ENCODE measurements at regions not wholly inside any gene's neighbourhood (a gene's known extent, or its start where the extent isn't known, plus 50 kb on each side); places are given as distances from the start of the nearest gene placed in this dataset.
"Not testable (repeated sequence)": the region's sequence is repeated elsewhere in the genome, so short reads cannot be mapped to it uniquely, and the experiment has no call there.

DNA sequence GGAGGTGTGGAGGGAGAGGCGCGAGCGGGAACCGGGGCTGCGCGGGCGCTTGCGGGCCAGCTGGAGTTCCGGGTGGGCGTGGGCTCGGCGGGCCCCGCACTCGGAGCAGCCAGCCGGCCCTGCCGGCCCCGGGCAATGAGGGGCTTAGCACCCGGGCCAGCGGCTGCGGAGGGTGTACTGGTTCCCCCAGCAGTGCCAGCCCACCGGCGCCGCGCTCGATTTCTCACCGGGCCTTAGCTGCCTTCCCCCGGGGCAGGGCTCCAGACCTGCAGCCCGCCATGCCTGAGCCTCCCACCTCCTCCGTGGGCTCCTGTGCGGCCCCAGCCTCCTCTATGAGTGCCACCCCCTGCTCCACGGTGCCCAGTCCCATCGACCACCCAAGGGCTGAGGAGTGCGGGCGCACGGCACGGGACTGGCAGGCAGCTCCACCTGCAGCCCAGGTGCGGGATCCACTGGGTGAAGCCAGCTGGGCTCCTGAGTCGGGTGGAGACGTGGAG lies 141.4 kb downstream of the SPRY1 start:
- DNase-seq (ENCODE audit: low spot score): not testable (repeated sequence)

DNA sequence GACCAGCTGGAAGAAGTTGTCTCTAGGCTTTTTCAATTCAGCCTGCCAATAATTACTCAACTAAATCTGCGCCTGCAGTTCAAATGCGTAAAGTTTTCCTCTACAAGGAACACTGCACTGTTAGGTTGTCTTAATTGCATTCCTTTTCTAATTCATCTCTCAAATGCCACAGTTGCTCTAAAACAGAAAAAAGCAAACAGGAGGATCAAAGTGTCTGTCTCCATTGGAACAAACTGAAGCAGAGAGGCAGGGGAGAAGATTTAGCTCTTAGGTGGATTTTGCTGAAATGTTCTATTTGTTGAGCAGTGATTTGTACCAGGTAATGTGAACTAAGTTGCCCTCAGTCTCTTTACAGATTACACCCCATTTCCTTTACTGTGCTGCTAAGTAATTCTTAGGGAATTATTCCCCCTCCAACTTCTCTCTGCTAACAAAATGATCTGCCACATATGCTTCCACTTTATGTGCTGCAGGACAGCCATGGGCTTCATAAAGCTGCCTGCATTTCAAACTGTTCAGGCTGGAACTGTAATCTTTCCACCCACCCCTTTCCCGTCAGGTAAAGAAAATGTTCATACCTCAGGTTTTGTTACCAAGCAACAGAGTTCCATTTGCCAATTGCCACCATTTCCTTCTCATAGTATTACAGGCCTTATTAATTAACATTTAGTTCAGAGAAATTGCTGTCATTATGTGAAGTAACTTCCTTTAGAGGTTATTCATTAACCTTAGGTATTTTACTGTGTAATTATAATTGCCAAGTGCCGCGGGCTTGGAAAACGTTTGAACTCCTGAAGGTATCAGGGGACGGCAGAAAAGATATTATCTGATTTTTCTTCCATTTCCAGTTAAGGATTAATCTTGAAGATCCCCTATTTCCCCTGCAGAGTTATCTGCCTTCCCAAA lies 149.3 kb downstream of the SPRY1 start:
- DNase-seq (ENCODE audit: low spot score): no peak

DNA sequence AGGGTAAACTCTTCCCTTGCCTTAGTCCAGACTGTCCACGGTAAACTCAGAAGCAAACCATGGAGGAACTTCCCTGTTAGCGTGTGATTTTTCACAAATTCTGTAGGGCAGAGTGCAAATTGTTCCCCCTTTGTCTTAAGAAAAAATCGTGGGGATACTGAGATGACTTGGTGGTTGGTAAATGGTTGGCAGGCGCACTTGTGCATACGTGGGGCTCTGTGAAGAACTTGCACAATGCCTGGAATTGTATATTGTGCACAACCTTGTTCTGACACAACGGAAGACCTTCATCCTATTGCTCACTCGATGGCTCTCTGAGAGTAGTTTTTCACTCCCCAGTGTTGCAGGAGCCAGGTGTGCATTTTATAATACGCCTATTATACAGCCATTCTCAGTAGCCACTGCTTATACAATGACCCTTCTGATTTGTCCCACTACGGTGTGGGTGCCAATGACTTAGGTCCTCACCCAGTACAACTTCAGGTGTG lies 150.0 kb downstream of the SPRY1 start:
- DNase-seq (ENCODE audit: low spot score): no peak

DNA sequence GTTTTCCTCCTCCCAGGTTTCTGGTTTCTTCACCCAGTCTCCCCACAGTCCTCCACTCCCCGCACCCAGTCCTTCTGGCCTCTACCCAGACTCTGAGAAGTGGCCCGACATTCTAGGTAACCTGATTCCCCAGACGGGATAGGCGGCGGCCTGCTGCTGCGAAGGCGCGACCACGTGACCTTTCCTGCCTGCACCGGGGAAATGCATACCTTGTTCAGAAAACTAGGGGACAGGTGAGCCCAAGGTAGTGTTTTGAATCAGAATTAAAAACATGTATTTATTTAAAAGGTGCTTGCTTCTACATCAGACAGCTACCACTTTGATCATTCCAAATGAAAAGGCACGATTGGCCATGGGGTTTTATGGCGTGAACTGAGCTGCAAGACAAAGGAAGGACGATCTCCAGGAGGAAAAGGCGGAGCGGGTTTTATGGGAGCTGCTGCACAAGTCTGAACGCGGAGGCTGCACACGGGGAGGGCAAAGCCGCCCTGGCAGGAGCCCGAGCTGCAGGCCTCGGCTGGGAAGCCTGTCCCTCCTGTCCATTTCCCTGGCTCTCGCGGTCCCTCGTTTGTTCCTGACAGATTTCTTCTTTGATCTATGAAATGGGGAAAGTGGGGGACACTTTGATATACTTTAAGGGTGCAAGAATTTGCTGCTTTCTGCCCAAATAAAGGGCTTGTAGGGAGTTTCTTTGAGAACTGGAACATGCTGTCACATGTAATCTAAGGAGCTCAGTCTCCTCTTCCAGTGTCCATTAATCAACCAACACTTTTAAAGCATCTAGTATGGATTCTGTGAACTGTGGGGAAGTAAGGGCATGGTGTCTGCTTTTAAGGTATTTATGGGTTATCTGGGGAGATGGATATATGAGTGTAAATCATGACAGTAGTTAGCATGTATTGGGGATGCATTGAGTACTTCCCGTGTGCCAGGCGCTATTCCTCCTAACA lies 150.9 kb downstream of the SPRY1 start:
- no peak for DNase-seq (ENCODE audit: low spot score)

DNA sequence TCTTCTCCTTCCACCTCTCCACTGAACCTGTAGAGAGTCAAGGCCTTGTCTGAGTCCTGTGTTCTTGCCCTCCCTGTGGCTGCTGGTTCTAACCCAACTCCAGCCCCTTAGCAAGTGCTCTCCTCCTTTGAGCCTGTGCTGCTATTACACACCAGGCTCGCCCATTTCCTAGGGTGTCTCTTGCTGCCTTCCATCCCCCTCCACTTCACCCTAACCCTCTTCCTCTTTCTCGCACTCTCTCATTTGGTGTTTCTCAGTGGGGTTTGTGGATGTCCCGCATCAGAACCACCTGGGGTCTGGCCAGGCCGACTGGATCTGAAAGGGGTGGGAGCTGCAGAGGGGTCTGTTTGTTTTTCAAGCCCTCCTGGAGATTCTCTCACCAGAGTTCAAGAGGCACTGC lies 156.7 kb downstream of the SPRY1 start:
- no peak for DNase-seq (ENCODE audit: low spot score)

DNA sequence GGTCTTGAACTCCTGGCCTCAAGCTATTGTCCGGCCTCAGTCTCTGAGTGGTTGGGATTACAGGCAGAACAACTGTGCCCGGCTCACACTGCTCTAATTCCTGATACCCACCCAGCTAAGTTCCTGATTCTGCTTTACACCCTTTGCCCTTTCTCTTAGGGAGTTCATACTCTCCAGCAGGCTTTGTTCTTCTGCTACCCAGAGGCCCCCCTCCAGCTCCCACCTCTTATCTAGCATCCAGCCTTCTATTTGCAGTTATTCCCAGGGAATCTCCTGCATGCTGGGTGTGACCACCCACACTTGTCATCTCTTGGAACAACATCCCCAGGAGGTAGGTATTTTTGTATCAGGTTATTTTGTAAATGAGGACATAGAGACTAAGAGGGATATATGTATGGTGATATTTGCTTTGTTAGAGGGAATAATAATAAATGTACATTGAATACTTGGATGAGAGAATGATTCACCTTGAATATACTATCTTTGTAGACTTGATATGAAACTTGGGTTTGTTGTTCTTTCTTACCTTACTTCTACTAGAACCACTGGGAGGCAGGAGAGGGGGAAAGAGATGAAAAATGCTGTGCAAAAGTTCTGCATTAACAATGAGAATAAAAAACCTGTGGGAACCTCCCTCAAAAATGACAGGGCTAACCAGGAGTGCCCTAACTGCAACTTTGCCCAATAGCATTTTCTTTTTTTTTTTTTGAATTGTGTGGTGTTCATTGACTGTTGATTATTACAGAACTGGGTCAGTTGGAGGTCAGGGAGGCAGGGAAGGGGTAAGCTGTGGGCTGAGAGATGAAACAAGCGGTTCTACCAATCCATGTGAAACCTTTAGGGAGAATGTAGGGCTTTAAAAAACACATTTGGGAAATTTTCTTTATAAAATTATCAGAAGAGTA lies 157.4 kb downstream of the SPRY1 start:
- no peak for DNase-seq (ENCODE audit: low spot score)

DNA sequence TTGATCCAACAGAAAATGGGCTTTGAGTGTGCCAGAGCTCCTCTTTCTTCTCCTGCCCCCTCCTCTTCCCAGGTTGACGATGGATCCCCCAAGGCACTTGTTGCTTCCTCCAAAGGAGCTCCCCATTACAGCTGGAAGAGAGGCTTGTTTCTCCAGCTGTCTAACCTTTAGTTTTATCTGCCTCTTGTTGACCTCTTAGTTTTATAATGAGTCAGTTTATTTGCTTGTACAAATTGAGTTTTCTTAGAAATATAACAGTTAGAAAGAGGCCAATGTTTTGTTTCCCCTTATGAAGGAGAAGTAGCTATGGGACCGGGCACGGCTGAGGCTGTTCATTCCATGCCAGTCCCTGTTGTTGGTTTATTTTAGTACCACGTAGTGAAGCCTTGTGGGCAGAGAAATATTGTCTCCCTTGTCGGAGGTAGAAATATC lies 158.2 kb downstream of the SPRY1 start:
- no peak for DNase-seq (ENCODE audit: low spot score)

DNA sequence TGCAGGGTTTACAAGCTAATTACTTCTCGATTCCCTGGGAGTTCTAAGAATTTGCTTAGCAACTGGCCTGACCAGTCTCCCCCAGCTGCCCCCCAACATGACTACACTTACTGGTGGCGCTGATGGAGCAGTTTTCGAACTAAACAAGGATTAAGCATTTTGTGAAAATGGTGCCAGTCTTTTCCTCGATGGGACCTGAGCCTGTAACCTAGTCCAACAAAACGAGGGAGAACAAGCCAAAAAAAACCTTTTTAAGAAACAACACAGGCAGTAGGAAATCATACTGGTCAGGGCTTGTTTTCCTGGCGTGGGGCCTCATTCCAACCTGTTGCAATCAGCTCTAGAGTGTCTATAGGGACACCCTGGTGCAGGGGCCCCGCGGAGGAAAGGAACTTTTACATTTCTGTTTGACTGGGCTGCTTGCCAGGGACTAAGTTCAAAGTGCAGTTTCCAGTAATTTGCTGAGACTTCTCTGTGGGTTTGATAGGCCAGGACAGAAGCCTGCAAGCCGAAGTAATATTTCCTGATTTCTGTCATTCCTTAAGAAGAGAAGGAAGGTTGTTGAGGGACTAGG lies 158.7 kb downstream of the SPRY1 start:
- no peak for DNase-seq (ENCODE audit: low spot score)

DNA sequence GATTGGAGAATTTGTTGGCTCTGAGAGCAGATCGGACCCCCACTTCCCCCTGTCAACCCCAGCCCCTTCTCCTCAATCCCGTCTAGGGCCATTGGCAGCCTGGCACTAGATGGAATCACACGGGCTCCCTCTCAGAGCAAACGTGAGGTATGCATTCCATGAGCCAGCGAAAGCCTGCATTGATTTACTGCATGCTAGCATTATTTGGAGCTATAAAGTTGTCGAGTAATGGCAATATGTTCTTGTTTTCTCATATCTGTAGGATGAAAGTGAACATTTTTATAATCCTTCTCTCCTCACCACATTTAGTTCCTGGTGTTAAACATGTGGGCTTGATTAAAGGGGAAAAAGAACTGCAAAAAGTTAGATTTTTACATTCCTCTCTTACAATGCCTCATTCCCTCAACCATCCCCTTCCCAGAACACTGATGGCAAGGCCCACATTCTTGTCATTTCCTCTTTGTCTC lies 159.2 kb downstream of the SPRY1 start:
- DNase-seq (ENCODE audit: low spot score): no peak

DNA sequence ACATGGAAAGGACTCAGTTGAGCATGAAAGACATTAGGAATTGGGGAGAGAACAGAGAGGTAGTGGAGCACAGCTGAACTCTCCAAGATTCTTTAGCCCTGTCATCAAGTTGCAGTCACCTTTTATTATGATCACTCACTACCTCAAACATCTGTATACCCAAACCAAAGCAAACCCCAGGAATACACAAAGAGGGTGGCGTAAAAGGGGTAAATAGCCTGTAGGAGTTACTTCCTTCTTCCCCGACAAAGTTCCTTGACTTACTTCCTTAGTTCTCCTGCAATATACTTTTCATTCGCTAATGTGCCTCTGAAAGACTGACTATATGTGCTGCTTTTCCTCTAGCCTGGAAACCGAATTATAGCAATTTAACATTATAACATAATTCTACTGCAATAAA lies 159.9 kb downstream of the SPRY1 start:
- DNase-seq (ENCODE audit: low spot score): no peak

DNA sequence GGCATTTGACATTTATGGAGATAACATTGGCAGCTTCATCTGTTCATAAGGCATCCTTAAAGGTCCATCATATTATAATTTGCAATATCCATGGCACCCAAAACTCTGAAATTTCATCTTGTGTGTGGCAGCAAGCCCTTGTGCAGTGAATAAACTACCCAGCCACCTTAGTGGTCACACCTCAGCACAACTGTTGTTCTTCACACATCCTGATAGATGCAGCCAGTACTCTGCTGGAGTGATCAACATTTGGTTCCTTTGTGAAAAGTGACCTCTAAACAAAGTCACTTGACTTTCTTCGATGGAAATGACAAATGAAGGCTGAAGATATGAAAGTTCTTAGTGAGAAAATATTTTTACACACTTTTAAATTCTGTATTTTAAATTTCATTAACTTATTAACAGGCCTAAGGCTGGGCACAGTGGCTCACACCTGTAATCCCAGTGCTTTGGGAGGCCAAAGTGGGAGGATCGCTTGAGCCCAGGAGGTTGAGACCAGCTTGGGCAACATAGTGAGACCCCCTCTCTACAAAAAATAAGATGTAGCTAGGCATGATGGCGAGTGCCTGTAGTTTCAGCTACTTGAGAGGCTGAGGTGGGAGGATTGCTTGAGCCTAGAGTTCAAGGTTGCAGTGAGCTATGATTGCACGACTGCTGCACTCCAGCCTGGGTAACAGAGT lies 161.4 kb downstream of the SPRY1 start:
- no peak for DNase-seq (ENCODE audit: low spot score)

DNA sequence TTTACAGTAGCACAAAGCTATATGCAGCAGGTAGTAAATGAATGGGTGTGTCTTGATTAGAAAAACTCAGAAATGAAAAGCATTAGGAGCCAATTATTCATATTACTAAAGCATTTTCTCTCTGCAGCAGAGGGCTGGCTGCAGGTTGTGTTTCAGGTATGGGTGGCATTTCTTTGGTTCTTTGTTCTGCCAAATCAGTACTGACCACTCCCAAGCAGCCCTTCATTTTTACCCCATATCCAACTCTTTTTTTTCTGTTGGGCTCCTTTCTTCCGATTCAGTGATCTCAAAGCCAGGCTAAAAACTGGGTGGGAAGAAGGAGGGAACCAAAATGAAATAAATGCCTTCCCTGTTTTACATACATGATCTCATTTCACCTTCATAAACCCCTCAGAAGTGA lies 162.3 kb downstream of the SPRY1 start:
- no peak for DNase-seq (ENCODE audit: low spot score)

DNA sequence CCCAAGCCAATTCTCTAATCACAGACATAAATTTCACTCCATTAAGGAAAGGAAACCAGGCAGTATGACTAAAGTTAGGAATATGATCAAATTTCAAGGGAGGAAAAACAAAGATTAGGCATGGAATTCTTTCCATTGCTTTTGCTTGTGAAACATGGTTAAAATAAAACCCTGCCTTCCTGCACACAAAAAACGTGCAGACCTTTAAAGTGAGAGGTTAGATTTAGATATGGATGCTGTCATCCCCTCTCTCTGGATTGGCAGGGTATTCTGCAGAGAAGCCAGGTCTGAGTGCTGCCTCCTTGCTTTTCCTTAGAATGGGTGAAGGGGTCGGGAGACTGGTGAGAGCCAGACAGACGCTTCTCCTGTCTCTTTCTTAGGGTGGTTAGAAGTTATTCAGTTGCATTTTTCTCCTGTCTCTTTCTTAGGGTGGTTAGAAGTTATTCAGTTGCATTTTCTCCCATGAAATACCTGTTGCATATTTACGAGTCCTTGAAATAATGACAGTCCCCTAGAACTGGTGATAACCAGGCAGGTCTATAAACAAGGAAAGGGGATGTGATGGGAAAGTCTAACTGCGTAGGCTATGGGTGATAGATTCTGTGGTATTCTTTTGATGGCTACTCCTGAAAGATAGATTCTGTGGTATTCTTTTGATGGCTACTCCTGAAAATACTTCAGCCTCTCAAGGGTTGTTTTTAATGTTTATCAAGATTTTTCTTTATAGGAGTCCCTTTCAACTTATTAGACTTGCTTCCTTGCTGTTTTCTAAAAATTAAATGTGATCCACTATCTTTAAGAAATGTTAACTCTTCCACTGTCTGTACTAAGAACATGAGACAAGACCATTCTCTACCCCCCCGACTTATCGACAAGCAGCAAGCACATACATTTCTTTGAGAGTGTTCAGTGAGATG lies 163.6 kb downstream of the SPRY1 start:
- DNase-seq (ENCODE audit: low spot score): no peak

DNA sequence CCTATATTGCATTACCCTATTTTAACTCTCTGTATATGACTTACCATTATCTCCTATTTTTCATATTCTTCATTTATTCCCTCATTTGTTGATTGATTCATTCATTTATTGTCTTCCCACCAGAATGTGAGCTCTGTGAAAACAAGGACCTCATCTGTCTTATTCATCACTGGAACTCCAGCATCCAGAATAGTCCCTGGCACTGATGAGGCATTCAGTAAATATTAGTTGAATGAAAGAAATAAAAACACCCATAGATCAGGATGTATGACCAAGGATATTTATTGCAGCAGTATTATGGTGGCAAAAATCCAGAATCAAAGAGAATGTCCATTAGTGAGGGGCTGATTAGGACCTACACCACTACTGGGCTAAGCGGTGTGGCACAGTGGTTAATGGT lies 164.9 kb downstream of the SPRY1 start:
- no peak for DNase-seq (ENCODE audit: low spot score)

DNA sequence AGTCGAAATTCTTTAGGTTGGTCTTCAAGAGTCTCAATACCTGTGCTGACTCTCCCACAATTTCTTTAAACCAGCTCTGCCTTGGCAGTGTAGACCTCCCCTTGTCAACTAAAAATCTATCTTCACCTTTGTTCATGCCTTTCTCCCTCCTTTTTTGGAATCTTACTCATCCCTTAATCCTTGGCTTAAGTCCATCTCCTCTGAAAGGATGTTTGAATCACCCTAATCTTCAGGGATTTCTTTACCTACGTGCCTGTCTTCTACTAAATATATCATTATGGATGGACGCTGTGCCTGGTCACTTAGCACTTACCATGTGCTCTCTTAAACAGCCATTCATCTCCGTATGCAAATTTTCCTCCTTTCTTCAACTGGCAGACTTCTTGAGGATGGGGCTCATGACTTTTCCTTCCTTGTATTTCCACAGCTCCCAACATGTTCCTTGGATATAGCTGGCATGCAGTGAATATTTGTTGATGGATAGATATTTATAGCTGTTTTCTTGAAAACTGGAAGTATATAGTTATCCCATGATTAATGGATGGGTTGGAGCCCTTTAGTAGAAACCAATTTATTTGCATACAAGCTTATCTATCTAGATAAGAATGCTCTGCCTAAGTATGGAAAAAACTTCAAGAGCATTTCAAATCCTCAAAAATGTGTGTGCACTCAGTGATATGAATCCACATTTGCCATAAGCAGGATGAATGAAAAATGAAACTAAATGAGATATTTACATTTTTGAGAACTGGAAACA lies 166.6 kb downstream of the SPRY1 start:
- DNase-seq (ENCODE audit: low spot score): no peak

DNA sequence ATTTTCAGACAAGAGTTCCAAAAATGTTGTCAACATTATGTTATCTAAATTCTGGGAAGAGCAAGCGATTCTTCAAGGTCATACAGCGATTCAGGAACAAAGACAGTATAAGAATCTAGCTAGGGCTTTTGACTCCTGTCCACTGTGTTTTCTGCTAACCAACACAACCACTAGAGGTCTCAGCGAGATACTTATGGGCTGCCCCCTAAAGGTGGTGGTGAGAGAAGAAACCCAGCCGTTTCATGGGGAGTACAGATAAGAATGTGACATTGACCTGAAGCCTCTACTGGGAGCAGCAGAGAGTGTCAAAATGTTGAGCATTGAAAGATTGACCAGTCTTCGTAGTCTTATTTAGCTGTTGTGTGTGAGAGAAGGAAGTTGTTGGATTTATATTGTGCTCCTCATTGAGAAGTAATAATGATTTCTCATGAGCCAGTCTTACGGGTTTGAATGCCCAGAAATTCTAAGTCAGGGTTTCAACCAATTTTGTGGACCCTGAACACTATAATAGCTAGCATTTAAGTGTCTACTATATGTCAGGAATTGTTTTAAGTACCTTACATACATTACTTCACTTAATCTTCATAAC lies 168.3 kb downstream of the SPRY1 start:
- DNase-seq (ENCODE audit: low spot score): peak; percentile 44

DNA sequence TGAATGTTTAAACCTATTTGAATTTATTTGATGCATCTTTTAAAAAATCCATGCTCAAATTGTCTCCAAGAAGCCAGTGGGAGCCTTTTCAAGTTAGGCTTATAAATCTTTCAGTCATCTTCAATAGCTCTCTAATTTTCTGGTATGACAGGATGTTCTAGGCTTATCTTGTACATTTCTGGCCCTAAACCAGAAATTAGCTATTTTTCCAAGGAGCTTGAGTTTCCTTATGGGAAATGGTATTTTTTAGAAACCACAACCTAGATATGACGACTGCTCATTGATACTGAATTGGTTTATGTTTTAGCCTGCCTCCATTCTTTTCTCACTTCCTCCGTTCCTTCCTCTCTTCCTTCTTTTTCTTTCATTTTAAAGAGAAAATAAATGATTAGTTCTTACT lies 172.3 kb downstream of the SPRY1 start:
- no peak for DNase-seq (ENCODE audit: low spot score)

DNA sequence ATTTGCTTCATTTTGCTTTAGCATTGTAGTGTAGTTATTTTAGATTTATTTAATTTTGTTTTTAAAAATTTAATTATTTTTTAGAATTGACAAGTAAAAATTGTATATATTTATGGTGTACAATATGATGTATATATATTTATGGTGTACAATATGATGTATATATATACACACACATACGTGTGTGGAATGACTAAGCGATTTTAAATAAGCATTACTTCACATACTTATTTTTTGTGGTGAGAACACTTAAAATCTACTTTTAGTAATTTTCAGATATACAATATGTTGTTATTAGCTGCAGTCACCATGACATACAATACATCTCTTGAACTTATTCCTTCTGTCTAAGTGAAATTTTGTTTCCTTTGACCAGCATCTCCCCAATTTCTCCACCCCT lies 172.9 kb downstream of the SPRY1 start:
- no peak for DNase-seq (ENCODE audit: low spot score)

All from HuH-7.5 (cell line).